ENCODE measurements at regions not wholly inside any gene's neighbourhood (a gene's known extent, or its start where the extent isn't known, plus 50 kb on each side); places are given as distances from the start of the nearest gene placed in this dataset.

DNA sequence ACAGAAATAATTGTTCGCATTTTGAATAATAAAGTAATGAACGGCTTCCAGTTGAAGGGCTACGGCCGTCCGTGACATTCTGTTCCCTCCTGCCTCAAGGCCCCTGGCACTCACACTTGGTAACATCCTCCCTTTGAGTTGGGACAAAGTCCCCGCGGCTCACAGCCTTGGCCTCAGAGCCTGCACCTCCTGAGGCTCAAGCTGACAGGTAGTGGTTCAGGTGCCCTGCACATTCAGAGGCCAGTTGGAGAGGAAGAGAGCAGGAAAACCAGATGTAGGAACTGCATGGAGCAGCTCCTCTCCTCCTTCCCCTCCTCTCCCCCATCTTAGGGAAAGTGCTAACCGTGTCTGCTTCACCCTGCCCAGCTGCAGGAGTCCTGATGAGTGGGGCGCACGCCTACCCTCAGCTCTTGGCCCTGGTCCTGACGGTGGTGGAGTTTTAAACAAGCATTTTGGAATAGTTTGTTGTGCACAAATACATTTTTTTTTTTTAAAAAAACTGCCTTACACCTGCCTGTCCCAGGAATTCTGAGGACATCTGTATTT lies 393.1 kb downstream of the SMOC2 start:
- no peak for TF ChIP-seq POLR2A (IDR thresholded peaks at IDR 0.05; ENCODE audit: low read depth, low read length)
- no peak for TF ChIP-seq TAF1 (IDR thresholded peaks at IDR 0.05; ENCODE audit: low read depth, low read length)
